Vagina (tissue), 2 donors: ENCODE measurements at regions not wholly inside any gene's neighbourhood (a gene's known extent, or its start where the extent isn't known, plus 50 kb on each side); places are given as distances from the start of the nearest gene placed in this dataset.

ENCODE experiments used
- POLR2A ChIP-seq, 2 donors: fragments of 450-650 bp; IDR thresholded peaks; one replicate each; pipeline ENCODE4 v1.6.1; 2017; ENCODE audit warnings: antibody characterized with exemption in 2 of 2, mild to moderate bottlenecking in 2 of 2, moderate library complexity in 2 of 2
- POLR2AphosphoS5 ChIP-seq, 2 donors: sonication (generic); formaldehyde crosslinking; IDR thresholded peaks; one replicate each; pipeline ENCODE4 v1.9.0; 2017; ENCODE audit warnings: antibody characterized with exemption in 2 of 2, mild to moderate bottlenecking in 2 of 2, low read depth in 1 of 2; ENCODE audit not compliant: insufficient read depth in 1 of 2
- TF ChIP-seq, protein P1 (sequence below), 3 experiments: fragments of 450-650 bp in 2 of 3; fragments of 200-600 bp in 1 of 3; sonication (generic) in 1 of 3; IDR thresholded peaks; one replicate each; pipeline ENCODE4 v1.5.1; 2017 to 2019; ENCODE audit warnings: antibody characterized with exemption in 3 of 3, mild to moderate bottlenecking in 2 of 3, moderate library complexity in 2 of 3

GRCh38 chr21:41032541-41032940 is 135.4 kb upstream of the BACE2 start:
- TF ChIP-seq POLR2AphosphoS5 (IDR thresholded peaks at IDR 0.05; ENCODE audit: insufficient read depth in 1 of 2, low read depth in 1 of 2) = no peak
- no peak for TF ChIP-seq POLR2A (IDR thresholded peaks at IDR 0.05)
- TF ChIP-seq, protein P1, sequence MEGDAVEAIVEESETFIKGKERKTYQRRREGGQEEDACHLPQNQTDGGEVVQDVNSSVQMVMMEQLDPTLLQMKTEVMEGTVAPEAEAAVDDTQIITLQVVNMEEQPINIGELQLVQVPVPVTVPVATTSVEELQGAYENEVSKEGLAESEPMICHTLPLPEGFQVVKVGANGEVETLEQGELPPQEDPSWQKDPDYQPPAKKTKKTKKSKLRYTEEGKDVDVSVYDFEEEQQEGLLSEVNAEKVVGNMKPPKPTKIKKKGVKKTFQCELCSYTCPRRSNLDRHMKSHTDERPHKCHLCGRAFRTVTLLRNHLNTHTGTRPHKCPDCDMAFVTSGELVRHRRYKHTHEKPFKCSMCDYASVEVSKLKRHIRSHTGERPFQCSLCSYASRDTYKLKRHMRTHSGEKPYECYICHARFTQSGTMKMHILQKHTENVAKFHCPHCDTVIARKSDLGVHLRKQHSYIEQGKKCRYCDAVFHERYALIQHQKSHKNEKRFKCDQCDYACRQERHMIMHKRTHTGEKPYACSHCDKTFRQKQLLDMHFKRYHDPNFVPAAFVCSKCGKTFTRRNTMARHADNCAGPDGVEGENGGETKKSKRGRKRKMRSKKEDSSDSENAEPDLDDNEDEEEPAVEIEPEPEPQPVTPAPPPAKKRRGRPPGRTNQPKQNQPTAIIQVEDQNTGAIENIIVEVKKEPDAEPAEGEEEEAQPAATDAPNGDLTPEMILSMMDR (IDR thresholded peaks at IDR 0.05) = no peak
